Right lobe of liver (tissue), 6 donors: ENCODE measurements at regions not wholly inside any gene's neighbourhood (a gene's known extent, or its start where the extent isn't known, plus 50 kb on each side); places are given as distances from the start of the nearest gene placed in this dataset.

Experiments
- ATAC-seq, 4 donors: fragments of 200-7000 bp; cut with Tn5 transposase; one replicate each; pipeline ENCODE4 v1.9.1; 2020; ENCODE audit warnings: mild to moderate bottlenecking in 4 of 4, moderate library complexity in 4 of 4
- DNase-seq, 3 donors: peaks; one replicate each; pipeline ENCODE4 v3.0.0-alpha.2; 2020
- H3K27ac ChIP-seq, 3 donors: fragments of 200-600 bp; one replicate each; pipeline ENCODE4 v1.8.0; 2022
- H3K27me3 ChIP-seq, 2 donors: fragments of 200-600 bp; one replicate each; pipeline ENCODE4 v1.8.0; 2022
- H3K36me3 ChIP-seq, 4 donors: fragments of 200-600 bp; sonication (generic) in 1 of 4; one replicate each; pipeline versions ENCODE4 v1.5.1 to v1.8.0; 2017 to 2022; ENCODE audit warnings: control low read depth in 1 of 4
- H3K4me1 ChIP-seq, 4 donors: fragments of 200-600 bp; sonication (generic) in 1 of 4; one replicate each; pipeline versions ENCODE4 v1.5.1 to v1.8.0; 2017 to 2022; ENCODE audit warnings: control low read depth in 1 of 4
- H3K4me3 ChIP-seq, 3 donors: fragments of 200-600 bp; one replicate each; pipeline ENCODE4 v1.8.0; 2022
- H3K9me3 ChIP-seq, 4 donors: fragments of 200-600 bp; sonication (generic) in 1 of 4; one replicate each; pipeline versions ENCODE4 v1.5.1 to v1.8.0; 2017 to 2022; ENCODE audit warnings: control low read depth in 1 of 4
- CTCF ChIP-seq, 4 donors: fragments of 200-600 bp in 3 of 4; fragments of 450-650 bp in 1 of 4; IDR thresholded peaks; one replicate each; pipeline versions ENCODE4 v1.5.1 to v1.8.0; 2016 to 2022; ENCODE audit warnings: antibody characterized with exemption in 4 of 4, mild to moderate bottlenecking in 2 of 4
- POLR2A ChIP-seq: fragments of 450-650 bp; IDR thresholded peaks from one replicate; pipeline ENCODE4 v1.6.1; 2017; ENCODE audit warnings: antibody characterized with exemption, mild to moderate bottlenecking
- WGBS: methylation state at CpG from one replicate; pipeline ENCODE4 v1.1.6; 2018; ENCODE audit warnings: low coverage, low lambda C conversion rate; ENCODE audit not compliant: insufficient coverage; ENCODE audit errors: missing lambda C conversion rate; 5-methylcytosine and 5-hydroxymethylcytosine counted together
- intact Hi-C, 2 donors: fragments of 100-400 bp; cut with DNase I; formaldehyde crosslinking; loops; one replicate each; pipeline versions ENCODE4 v1.11.2 to v1.14.1; 2022
- donor health status: DM: no; HTN: yes; CAD: no.
- donor health status: DM: no; HTN: no; CAD: no.
- donor health status: DM: no; HTN: no; CAD: no.
- donor health status: DM: no; HTN: yes; CAD: no.
- donor health status: DM: no; HTN: yes; CAD: no.

- ATAC-seq (peak; percentile 55 to 92 (median 82)), DNase-seq (peak in 1 of 3 donors; percentile 24)
- no peak overlapping the region for H3K4me3 ChIP-seq
- H3K4me1 ChIP-seq = peaks cover 0 to 13% (median 4%) of the 10 kb centered on the region in 4 donors
- no peak for TF ChIP-seq POLR2A
- TF ChIP-seq CTCF (IDR thresholded peaks at IDR 0.05) = no peak
- H3K27ac ChIP-seq = no peak overlapping the region
- no peaks in the 10 kb centered on the region for H3K27me3 ChIP-seq
- no peaks in the 10 kb centered on the region for H3K36me3 ChIP-seq
- 15% methylated on average over 7 of the region's 7 CpGs for WGBS
- intact Hi-C loops = no loop called here
- H3K9me3 ChIP-seq = no peaks in the 10 kb centered on the region
Observed at GRCh38 chr13:73972545-73972944, 161.7 kb downstream of the KLF12 start.

- TF ChIP-seq CTCF (IDR thresholded peaks at IDR 0.05) = no peak
- no peak for TF ChIP-seq POLR2A
- no peaks in the 10 kb centered on the region for H3K27me3 ChIP-seq
- ATAC-seq (no peak), DNase-seq (no peak)
- peaks cover 0 to 13% (median 4%) of the 10 kb centered on the region in 4 donors for H3K4me1 ChIP-seq
- H3K4me3 ChIP-seq = no peak overlapping the region
- no peaks in the 10 kb centered on the region for H3K36me3 ChIP-seq
- no peak overlapping the region for H3K27ac ChIP-seq
- intact Hi-C loops = no loop called here
- 71% methylated on average over 2 of the region's 2 CpGs for WGBS
- no peaks in the 10 kb centered on the region for H3K9me3 ChIP-seq
Observed at GRCh38 chr13:73971481-73971880, 162.7 kb downstream of the KLF12 start.

GRCh38 chr13:73970421-73971055 is 163.7 kb downstream of the KLF12 start:
- DNase-seq = no peak
- intact Hi-C loops = no loop called here
- Histone ChIP-seq H3K4me3 (no peak overlapping the region), H3K27ac (no peak overlapping the region), H3K36me3 (no peaks in the 10 kb centered on the region), H3K9me3 (no peaks in the 10 kb centered on the region), H3K27me3 (no peaks in the 10 kb centered on the region), H3K4me1 (peaks cover 0 to 13% (median 4%) of the 10 kb centered on the region in 4 donors)
- TF ChIP-seq POLR2A (no peak), CTCF (IDR thresholded peaks at IDR 0.05) (no peak)
- WGBS = 49% methylated on average over 6 of the region's 7 CpGs
- ATAC-seq = peak in 3 of 4 donors; percentile 17 to 58 (median 56)

GRCh38 chr13:73967397-73968165 is 166.6 kb downstream of the KLF12 start:
- DNase-seq (no peak), ATAC-seq (no peak)
- H3K27me3 ChIP-seq = no peaks in the 10 kb centered on the region
- no peak overlapping the region for H3K27ac ChIP-seq
- WGBS = 85% methylated on average over 5 of the region's 5 CpGs
- no peak for TF ChIP-seq POLR2A
- no peak for TF ChIP-seq CTCF (IDR thresholded peaks at IDR 0.05)
- H3K4me3 ChIP-seq = no peak overlapping the region
- H3K36me3 ChIP-seq = no peaks in the 10 kb centered on the region
- H3K4me1 ChIP-seq = peaks cover 0 to 13% (median 4%) of the 10 kb centered on the region in 4 donors
- H3K9me3 ChIP-seq = no peaks in the 10 kb centered on the region
- intact Hi-C loops = no loop called here
